H1 (cell line): ENCODE measurements at regions not wholly inside any gene's neighbourhood (a gene's known extent, or its start where the extent isn't known, plus 50 kb on each side); places are given as distances from the start of the nearest gene placed in this dataset.

Source experiments
- CTCF ChIA-PET: fragments of 300-600 bp; sonication (Branson Sonifier 250); formaldehyde crosslinking; loops from one replicate; lab custom pipeline; 2021; ENCODE audit not compliant: partially characterized antibody; lab: Charles Lee
- POLR2A ChIA-PET: fragments of 300-600 bp; sonication (Branson Sonifier 250); formaldehyde crosslinking; loops from one replicate; lab custom pipeline; 2021; ENCODE audit warnings: inconsistent platforms; ENCODE audit not compliant: partially characterized antibody; lab: Charles Lee
- DNase-seq, 2 experiments: peaks; one replicate each; pipeline versions ENCODE4 v3.0.0 to v3.0.0-alpha.2; 2010 to 2022; ENCODE audit warnings: low spot score in 2 of 2, low read depth in 1 of 2, mixed read lengths in 1 of 2
- FAIRE-seq: peaks from 2 replicates; lab custom pipeline; 2011; peaks lifted over from hg19 to GRCh38; lab: Jason Lieb, UNC
- H2AFZ ChIP-seq: 2 replicates; pipeline ENCODE4 v1.8.1; 2012; ENCODE audit warnings: low read length, inconsistent platforms
- H2AK5ac ChIP-seq: 2 replicates; pipeline ENCODE4 v1.6.1; 2013; ENCODE audit warnings: low read depth, low read length
- H2BK120ac ChIP-seq: replicated peaks from 2 replicates; pipeline ENCODE3; 2013; ENCODE audit warnings: low read depth, low read length, inconsistent platforms
- H2BK12ac ChIP-seq: 2 replicates; pipeline ENCODE4 v1.6.1; 2013; ENCODE audit warnings: low read depth, low read length
- H2BK15ac ChIP-seq: 2 replicates; pipeline ENCODE4 v1.6.1; 2013; ENCODE audit warnings: low read length
- H2BK20ac ChIP-seq: 2 replicates; pipeline ENCODE4 v1.6.1; 2013; ENCODE audit warnings: low read length
- H2BK5ac ChIP-seq: 2 replicates; pipeline ENCODE4 v1.6.1; 2013; ENCODE audit warnings: low read depth, low read length
- H3K14ac ChIP-seq: 2 replicates; pipeline ENCODE4 v1.6.1; 2013; ENCODE audit warnings: inconsistent platforms; ENCODE audit not compliant: insufficient read length
- H3K18ac ChIP-seq: 2 replicates; pipeline ENCODE4 v1.6.1; 2013; ENCODE audit warnings: low read length; ENCODE audit errors: extremely low read depth
- H3K23ac ChIP-seq: 2 replicates; pipeline ENCODE4 v1.6.1; 2013; ENCODE audit warnings: inconsistent platforms; ENCODE audit not compliant: insufficient read length
- H3K23me2 ChIP-seq: 2 replicates; pipeline ENCODE4 v1.6.1; 2013; ENCODE audit warnings: low read depth, low read length
- H3K27ac ChIP-seq: 2 replicates; pipeline ENCODE4 v1.6.1; 2011; ENCODE audit warnings: low read depth, low read length, inconsistent platforms
- H3K27me3 ChIP-seq, 4 experiments: replicated peaks in 1 of 4; 1 replicate in 1 of 4; 2 replicates in 3 of 4; pipeline versions ENCODE4 v1.6.1 to v1.8.1; 2011 to 2013; ENCODE audit warnings: low read length in 3 of 4, mild to moderate bottlenecking in 3 of 4, inconsistent platforms in 2 of 4, mixed read lengths in 2 of 4, moderate library complexity in 1 of 4; ENCODE audit not compliant: control insufficient read depth in 3 of 4, insufficient read depth in 3 of 4; ENCODE audit errors: extremely low read depth in 1 of 4
- H3K36me3 ChIP-seq, 4 experiments: 2 replicates each; pipeline versions ENCODE4 v1.6.1 to v1.8.1; 2011 to 2013; ENCODE audit warnings: mild to moderate bottlenecking in 4 of 4, low read length in 3 of 4, moderate library complexity in 2 of 4, control low read depth in 1 of 4, inconsistent platforms in 1 of 4; ENCODE audit not compliant: insufficient read depth in 4 of 4, control insufficient read depth in 2 of 4
- H3K4ac ChIP-seq: replicated peaks from 2 replicates; pipeline ENCODE3; 2013; ENCODE audit warnings: low read length, low read depth, mixed read lengths, inconsistent platforms; ENCODE audit not compliant: insufficient read length
- H3K4me1 ChIP-seq, 4 experiments: replicated peaks in 1 of 4; 1 replicate in 1 of 4; 2 replicates in 3 of 4; pipeline versions ENCODE4 v1.6.1 to v1.8.1; 2011 to 2013; ENCODE audit warnings: low read length in 3 of 4, inconsistent platforms in 2 of 4, mixed read lengths in 1 of 4; ENCODE audit not compliant: insufficient read depth in 4 of 4, control insufficient read depth in 3 of 4
- H3K4me2 ChIP-seq, 2 experiments: 2 replicates each; pipeline versions ENCODE4 v1.6.1 to v1.8.1; 2011 to 2013; ENCODE audit warnings: low read depth in 2 of 2, low read length in 2 of 2, control low read depth in 1 of 2, inconsistent platforms in 1 of 2, mild to moderate bottlenecking in 1 of 2; ENCODE audit not compliant: insufficient read depth in 1 of 2
- H3K4me3 ChIP-seq, 4 experiments: fragments of 200-600, 300-600 bp in 1 of 4; sonication (generic), shearing (Covaris generic), sonication (Bioruptor Twin) in 1 of 4; 2 replicates each; pipeline versions ENCODE4 v1.5.1 to v1.8.1; 2011 to 2016; ENCODE audit warnings: low read length in 4 of 4, low read depth in 3 of 4, control low read depth in 2 of 4, inconsistent platforms in 2 of 4, mild to moderate bottlenecking in 2 of 4, mixed read lengths in 1 of 4, moderate library complexity in 1 of 4; ENCODE audit not compliant: insufficient read depth in 2 of 4; ENCODE audit errors: extremely low read depth in 1 of 4
- H3K56ac ChIP-seq: replicated peaks from 2 replicates; pipeline ENCODE3; 2013; ENCODE audit warnings: low read depth, mild to moderate bottlenecking, mixed read lengths, low read length, inconsistent platforms; ENCODE audit not compliant: insufficient read length
- H3K79me1 ChIP-seq: 2 replicates; pipeline ENCODE4 v1.6.1; 2013; ENCODE audit warnings: low read depth, low read length, control low read depth
- H3K79me2 ChIP-seq, 2 experiments: 2 replicates each; pipeline versions ENCODE4 v1.6.1 to v1.8.1; 2012 to 2013; ENCODE audit warnings: low read length in 2 of 2, mild to moderate bottlenecking in 2 of 2, inconsistent platforms in 1 of 2; ENCODE audit not compliant: insufficient read depth in 2 of 2, control insufficient read depth in 1 of 2
- H3K9ac ChIP-seq, 4 experiments: replicated peaks in 1 of 4; 1 replicate in 1 of 4; 2 replicates in 3 of 4; pipeline versions ENCODE4 v1.6.1 to v1.8.1; 2011 to 2013; ENCODE audit warnings: low read depth in 3 of 4, low read length in 3 of 4, control low read depth in 2 of 4, mild to moderate bottlenecking in 2 of 4, moderate library complexity in 2 of 4, inconsistent platforms in 1 of 4; ENCODE audit errors: extremely low read depth in 1 of 4
- H3K9me3 ChIP-seq, 2 experiments: 2 replicates each; pipeline versions ENCODE4 v1.6.1 to v1.8.1; 2012 to 2013; ENCODE audit warnings: mild to moderate bottlenecking in 2 of 2, moderate library complexity in 2 of 2, control low read depth in 1 of 2, inconsistent platforms in 1 of 2, low read depth in 1 of 2, low read length in 1 of 2, mixed read lengths in 1 of 2; ENCODE audit not compliant: insufficient read depth in 2 of 2
- H4K20me1 ChIP-seq, 2 experiments: replicated peaks in 1 of 2; 2 replicates each; pipeline versions ENCODE3 to v1.8.1; 2011 to 2013; ENCODE audit warnings: inconsistent platforms in 2 of 2, low read length in 2 of 2, mild to moderate bottlenecking in 1 of 2; ENCODE audit not compliant: insufficient read depth in 2 of 2, control insufficient read depth in 1 of 2
- H4K5ac ChIP-seq: 2 replicates; pipeline ENCODE4 v1.6.1; 2013; ENCODE audit warnings: low read length, low read depth, mixed read lengths, inconsistent platforms; ENCODE audit not compliant: insufficient read length
- H4K8ac ChIP-seq: 2 replicates; pipeline ENCODE4 v1.8.0; 2013; ENCODE audit warnings: mild to moderate bottlenecking, moderate library complexity, low read length, inconsistent platforms; ENCODE audit not compliant: insufficient read depth; ENCODE audit errors: extremely low read depth
- H4K91ac ChIP-seq: replicated peaks from 2 replicates; pipeline ENCODE3; 2013; ENCODE audit warnings: low read length, mixed read lengths, inconsistent platforms; ENCODE audit not compliant: insufficient read length
- CEBPB ChIP-seq: IDR thresholded peaks from 2 replicates; pipeline ENCODE4 v1.6.1; 2012; ENCODE audit warnings: low read depth, low read length
- EGR1 ChIP-seq: IDR thresholded peaks from 2 replicates; pipeline ENCODE4 v1.6.1; 2011; ENCODE audit warnings: low read depth, low read length, borderline replicate concordance
- EP300 ChIP-seq, 2 experiments: IDR thresholded peaks; 1 replicate in 1 of 2; 2 replicates in 1 of 2; pipeline ENCODE4 v1.6.1; 2011 to 2012; ENCODE audit warnings: low read depth in 2 of 2, low read length in 2 of 2, mild to moderate bottlenecking in 2 of 2, borderline replicate concordance in 1 of 2, inconsistent platforms in 1 of 2, moderate library complexity in 1 of 2
- KDM5A ChIP-seq: fragments of 200-600 bp; IDR thresholded peaks from 2 replicates; pipeline ENCODE4 v1.7.1; 2012; ENCODE audit warnings: mild to moderate bottlenecking, low read length, inconsistent platforms, mixed read lengths
- MAFK ChIP-seq: IDR thresholded peaks from 2 replicates; pipeline ENCODE4 v1.6.1; 2012; ENCODE audit warnings: low read depth, mild to moderate bottlenecking, improper control_type of control experiment, low read length
- PHF8 ChIP-seq: fragments of 200-600 bp; sonication (generic); conservative IDR thresholded peaks from 2 replicates; pipeline ENCODE4 v1.7.1; 2012; ENCODE audit warnings: low read depth, mild to moderate bottlenecking, inconsistent platforms, low read length, moderate library complexity
- POU5F1 ChIP-seq: IDR thresholded peaks from 2 replicates; pipeline ENCODE4 v1.6.1; 2011; ENCODE audit warnings: low read depth, mild to moderate bottlenecking, low read length, moderate library complexity
- RAD21 ChIP-seq, 2 experiments: IDR thresholded peaks in 1 of 2; conservative IDR thresholded peaks in 1 of 2; 2 replicates each; pipeline ENCODE4 v1.6.1; 2011; ENCODE audit warnings: low read depth in 2 of 2, low read length in 2 of 2, improper control_type of control experiment in 1 of 2, inconsistent platforms in 1 of 2, mild to moderate bottlenecking in 1 of 2, moderate library complexity in 1 of 2
- SAP30 ChIP-seq: fragments of 300-600 bp; sonication (generic); IDR thresholded peaks from 2 replicates; pipeline ENCODE4 v1.7.1; 2012; ENCODE audit warnings: low read length, moderate library complexity, mild to moderate bottlenecking, inconsistent platforms; ENCODE audit not compliant: insufficient read depth, insufficient replicate concordance
- SIX5 ChIP-seq: IDR thresholded peaks from 2 replicates; pipeline ENCODE4 v1.6.1; 2011; ENCODE audit warnings: mild to moderate bottlenecking, low read depth, low read length
- SP1 ChIP-seq: IDR thresholded peaks from 2 replicates; pipeline ENCODE4 v1.6.1; 2011; ENCODE audit warnings: low read depth, low read length
- SRF ChIP-seq: IDR thresholded peaks from 2 replicates; pipeline ENCODE4 v1.6.1; 2011; ENCODE audit warnings: mild to moderate bottlenecking, low read depth, low read length, moderate library complexity
- TCF12 ChIP-seq: IDR thresholded peaks from 2 replicates; pipeline ENCODE4 v1.6.1; 2011; ENCODE audit warnings: low read depth, mild to moderate bottlenecking, low read length
- WGBS, 2 experiments: shearing (Covaris generic) in 1 of 2; methylation state at CpG; one replicate each; pipeline versions ENCODE4 v1.1.6 to v1.1.7; 2013 to 2015; ENCODE audit warnings: low lambda C conversion rate in 2 of 2, mixed read lengths in 2 of 2, inconsistent platforms in 1 of 2, low coverage in 1 of 2, missing lambda C conversion rate in 1 of 2; ENCODE audit not compliant: insufficient replicate concordance in 2 of 2, insufficient coverage in 1 of 2, insufficient read length in 1 of 2; ENCODE audit errors: extremely low coverage in 1 of 2, missing lambda C conversion rate in 1 of 2; 5-methylcytosine and 5-hydroxymethylcytosine counted together

GRCh38 chr2:236336575-236337464 is 72.6 kb upstream of the ASB18 start:
- no peak overlapping the region for H3K9ac ChIP-seq
- no peak overlapping the region for H2BK120ac ChIP-seq
- H3K23me2 ChIP-seq: no peaks in the 10 kb centered on the region
- H4K20me1 ChIP-seq: no peaks in the 10 kb centered on the region
- H2BK20ac ChIP-seq: no peak overlapping the region
- no peaks in the 10 kb centered on the region for H3K79me2 ChIP-seq
- no peak overlapping the region for H4K5ac ChIP-seq
- TF ChIP-seq TCF12: no peak
- TF ChIP-seq SIX5: no peak
- no peak for TF ChIP-seq POU5F1
- TF ChIP-seq MAFK: no peak
- no peak for TF ChIP-seq RAD21 (IDR thresholded peaks at IDR 0.05 in 1 of 2, conservative IDR thresholded peaks at IDR 0.05 in 1 of 2; ENCODE audit: low read depth in 2 of 2, low read length in 2 of 2)
- TF ChIP-seq KDM5A: no peak
- TF ChIP-seq SP1: no peak
- TF ChIP-seq EP300 (IDR thresholded peaks at IDR 0.05; ENCODE audit: borderline replicate concordance in 1 of 2, low read depth in 2 of 2, low read length in 2 of 2): no peak
- TF ChIP-seq PHF8: no peak
- TF ChIP-seq EGR1: no peak
- no peak for TF ChIP-seq SAP30
- no peak for TF ChIP-seq CEBPB
- no peak for TF ChIP-seq SRF
- no peaks in the 10 kb centered on the region for H3K79me1 ChIP-seq
- no peak overlapping the region for H2AFZ ChIP-seq
- no peaks in the 10 kb centered on the region for H3K27me3 ChIP-seq
- no peak overlapping the region for H2AK5ac ChIP-seq
- CTCF ChIA-PET: interaction anchor here (1.1 to 1.2 kb wide), 2 partner anchors 11 to 760 kb away, joined by 3 to 5 read pairs; no protein-coding TSS in a partner anchor
- DNase-seq (no peak), FAIRE-seq (no peak)
- no peak overlapping the region for H4K8ac ChIP-seq
- no peak overlapping the region for H4K91ac ChIP-seq
- no peaks in the 10 kb centered on the region for H3K36me3 ChIP-seq
- H2BK5ac ChIP-seq: no peak overlapping the region
- H3K4ac ChIP-seq: no peak overlapping the region
- H3K27ac ChIP-seq: no peak overlapping the region
- 92% methylated on average over 29 of the region's 30 CpGs; no CpG with 5 or more reads in 1 of the 2 experiments for WGBS, 2 experiments
- no peak overlapping the region for H3K23ac ChIP-seq
- H3K18ac ChIP-seq: no peak overlapping the region
- H3K9me3 ChIP-seq: peaks cover 0 to 4% of the 10 kb centered on the region in 2 experiments; a peak in 2 of 4 replicates
- H3K14ac ChIP-seq: no peak overlapping the region
- H2BK15ac ChIP-seq: no peak overlapping the region
- H3K4me2 ChIP-seq: no peak overlapping the region
- POLR2A ChIA-PET: no interaction called here
- H3K56ac ChIP-seq: no peak overlapping the region
- no peak overlapping the region for H3K4me3 ChIP-seq
- no peak overlapping the region for H2BK12ac ChIP-seq
- H3K4me1 ChIP-seq: peaks cover 0 to under 1% (median under 1%) of the 10 kb centered on the region in 4 experiments; a peak in 2 of 7 replicates
